Activated T-helper 17 cell treated with anti-CD3 and anti-CD28 coated beads, Interleukin-2, amount 50 U/mL, for 72 hours (primary cell): ENCODE measurements at regions not wholly inside any gene's neighbourhood (a gene's known extent, or its start where the extent isn't known, plus 50 kb on each side); places are given as distances from the start of the nearest gene placed in this dataset.
"Not testable (repeated sequence)": the region's sequence is repeated elsewhere in the genome, so short reads cannot be mapped to it uniquely, and the experiment has no call there.

Source experiments
- ATAC-seq: fragments of 150-1000 bp; cut with Tn5 transposase; replicated peaks from 2 replicates; pipeline ENCODE4 v1.10.0; 2021; ENCODE audit warnings: mild to moderate bottlenecking, moderate library complexity
- H3K27ac Mint-ChIP-seq: one replicate; pipeline ENCODE4 v1.8.0; 2022; ENCODE audit warnings: mixed read lengths
- H3K27me3 Mint-ChIP-seq: one replicate; pipeline ENCODE4 v1.8.0; 2022; ENCODE audit warnings: mixed read lengths
- H3K36me3 Mint-ChIP-seq: one replicate; pipeline ENCODE4 v1.8.0; 2022; ENCODE audit warnings: low read depth, mild to moderate bottlenecking, mixed read lengths
- H3K4me1 Mint-ChIP-seq: one replicate; pipeline ENCODE4 v1.8.0; 2022; ENCODE audit warnings: mixed read lengths
- H3K4me3 Mint-ChIP-seq: one replicate; pipeline ENCODE4 v1.8.0; 2022; ENCODE audit warnings: mild to moderate bottlenecking, mixed read lengths
- H3K9me3 Mint-ChIP-seq: one replicate; pipeline ENCODE4 v1.8.0; 2022; ENCODE audit warnings: mixed read lengths

- ATAC-seq, result no peak
- Mint-ChIP-seq H3K36me3 (no peaks in the 10 kb centered on the region), H3K27me3 (no peaks in the 10 kb centered on the region), H3K9me3 (peaks cover 3% of the 10 kb centered on the region), H3K4me3 (no peak overlapping the region), H3K4me1 (no peaks in the 10 kb centered on the region), H3K27ac (no peak overlapping the region)
Measured at GRCh38 chr7:46934198-46934825, 647.6 kb downstream of the TNS3 start.

- H3K27ac Mint-ChIP-seq, result no peak overlapping the region
- H3K4me3 Mint-ChIP-seq, result no peak overlapping the region
- no peaks in the 10 kb centered on the region for H3K27me3 Mint-ChIP-seq
- peaks cover 3% of the 10 kb centered on the region for H3K9me3 Mint-ChIP-seq
- H3K36me3 Mint-ChIP-seq, result no peaks in the 10 kb centered on the region
- no peaks in the 10 kb centered on the region for H3K4me1 Mint-ChIP-seq
- ATAC-seq, result no peak
Measured at GRCh38 chr7:46933596-46933995, 648.3 kb downstream of the TNS3 start.

GRCh38 chr7:46932676-46933424 is 649.1 kb downstream of the TNS3 start:
- no peak overlapping the region for H3K27ac Mint-ChIP-seq
- no peaks in the 10 kb centered on the region for H3K27me3 Mint-ChIP-seq
- ATAC-seq, result no peak

GRCh38 chr7:46932306-46932675 is 649.6 kb downstream of the TNS3 start:
- H3K4me1 Mint-ChIP-seq, result no peaks in the 10 kb centered on the region

More at GRCh38 chr7:46932676-46933424, 649.1 kb downstream of the TNS3 start:
- Mint-ChIP-seq H3K4me1 (no peaks in the 10 kb centered on the region), H3K4me3 (no peak overlapping the region), H3K36me3 (no peaks in the 10 kb centered on the region), H3K9me3 (peaks cover 3% of the 10 kb centered on the region)

GRCh38 chr7:46930366-46930765 is 651.5 kb downstream of the TNS3 start:
- Mint-ChIP-seq H3K36me3 (no peaks in the 10 kb centered on the region), H3K27ac (no peak overlapping the region), H3K9me3 (no peaks in the 10 kb centered on the region), H3K27me3 (no peaks in the 10 kb centered on the region), H3K4me1 (no peaks in the 10 kb centered on the region), H3K4me3 (no peak overlapping the region)
- no peak for ATAC-seq

More at GRCh38 chr7:46932306-46932675, 649.6 kb downstream of the TNS3 start:
- no peak overlapping the region for H3K27ac Mint-ChIP-seq
- peaks cover 3% of the 10 kb centered on the region for H3K9me3 Mint-ChIP-seq
- H3K4me3 Mint-ChIP-seq, result no peak overlapping the region
- H3K27me3 Mint-ChIP-seq, result no peaks in the 10 kb centered on the region
- H3K36me3 Mint-ChIP-seq, result no peaks in the 10 kb centered on the region
- no peak for ATAC-seq

GRCh38 chr7:46929359-46929758 is 652.6 kb downstream of the TNS3 start:
- H3K4me1 Mint-ChIP-seq, result no peaks in the 10 kb centered on the region
- H3K27ac Mint-ChIP-seq, result no peak overlapping the region
- H3K36me3 Mint-ChIP-seq, result no peaks in the 10 kb centered on the region
- no peaks in the 10 kb centered on the region for H3K9me3 Mint-ChIP-seq
- no peak for ATAC-seq
- H3K4me3 Mint-ChIP-seq, result no peak overlapping the region
- H3K27me3 Mint-ChIP-seq, result no peaks in the 10 kb centered on the region

GRCh38 chr7:46928719-46929118 is 653.2 kb downstream of the TNS3 start:
- no peaks in the 10 kb centered on the region for H3K9me3 Mint-ChIP-seq
- H3K27ac Mint-ChIP-seq, result no peak overlapping the region
- H3K4me3 Mint-ChIP-seq, result no peak overlapping the region
- H3K27me3 Mint-ChIP-seq, result no peaks in the 10 kb centered on the region
- H3K36me3 Mint-ChIP-seq, result no peaks in the 10 kb centered on the region
- ATAC-seq, result no peak
- H3K4me1 Mint-ChIP-seq, result no peaks in the 10 kb centered on the region

GRCh38 chr7:46927131-46927810 is 654.6 kb downstream of the TNS3 start:
- Mint-ChIP-seq H3K4me1 (no peaks in the 10 kb centered on the region), H3K27me3 (no peaks in the 10 kb centered on the region), H3K4me3 (no peak overlapping the region), H3K36me3 (no peaks in the 10 kb centered on the region), H3K27ac (no peak overlapping the region), H3K9me3 (peaks cover 4% of the 10 kb centered on the region)
- no peak for ATAC-seq

GRCh38 chr7:46916581-46916980 is 665.3 kb downstream of the TNS3 start:
- Mint-ChIP-seq H3K9me3 (peaks cover 4% of the 10 kb centered on the region), H3K27me3 (no peaks in the 10 kb centered on the region), H3K27ac (no peak overlapping the region), H3K36me3 (no peaks in the 10 kb centered on the region), H3K4me3 (no peak overlapping the region), H3K4me1 (no peaks in the 10 kb centered on the region)
- no peak for ATAC-seq

GRCh38 chr7:46912692-46913091 is 669.2 kb downstream of the TNS3 start:
- H3K36me3 Mint-ChIP-seq, result no peaks in the 10 kb centered on the region
- no peak overlapping the region for H3K4me3 Mint-ChIP-seq
- H3K27me3 Mint-ChIP-seq, result no peaks in the 10 kb centered on the region
- peaks cover 12% of the 10 kb centered on the region for H3K9me3 Mint-ChIP-seq
- H3K4me1 Mint-ChIP-seq, result no peaks in the 10 kb centered on the region
- H3K27ac Mint-ChIP-seq, result no peak overlapping the region
- no peak for ATAC-seq

GRCh38 chr7:46909601-46910051 is 672.3 kb downstream of the TNS3 start:
- peaks cover 12% of the 10 kb centered on the region for H3K9me3 Mint-ChIP-seq
- no peak overlapping the region for H3K4me3 Mint-ChIP-seq
- no peaks in the 10 kb centered on the region for H3K4me1 Mint-ChIP-seq
- no peaks in the 10 kb centered on the region for H3K36me3 Mint-ChIP-seq
- ATAC-seq, result no peak
- no peaks in the 10 kb centered on the region for H3K27me3 Mint-ChIP-seq
- H3K27ac Mint-ChIP-seq, result no peak overlapping the region

- Mint-ChIP-seq H3K27me3 (no peaks in the 10 kb centered on the region), H3K36me3 (no peaks in the 10 kb centered on the region), H3K4me3 (no peak overlapping the region), H3K4me1 (no peaks in the 10 kb centered on the region), H3K9me3 (peaks cover 12% of the 10 kb centered on the region), H3K27ac (no peak overlapping the region)
- ATAC-seq, result no peak
Measured at GRCh38 chr7:46908770-46909169, 673.1 kb downstream of the TNS3 start.

GRCh38 chr7:46904523-46904922 is 677.4 kb downstream of the TNS3 start:
- not testable (repeated sequence) for H3K4me1 Mint-ChIP-seq, H3K36me3 Mint-ChIP-seq, ATAC-seq, H3K4me3 Mint-ChIP-seq, H3K27ac Mint-ChIP-seq, H3K27me3 Mint-ChIP-seq
- peaks cover 17% of the 10 kb centered on the region for H3K9me3 Mint-ChIP-seq

GRCh38 chr7:46902463-46902862 is 679.4 kb downstream of the TNS3 start:
- H3K27ac Mint-ChIP-seq, result no peak overlapping the region
- ATAC-seq, result no peak
- no peaks in the 10 kb centered on the region for H3K4me1 Mint-ChIP-seq

More at GRCh38 chr7:46902463-46902862, 679.4 kb downstream of the TNS3 start:
- no peak overlapping the region for H3K4me3 Mint-ChIP-seq
- H3K36me3 Mint-ChIP-seq, result no peaks in the 10 kb centered on the region
- no peaks in the 10 kb centered on the region for H3K27me3 Mint-ChIP-seq
- H3K9me3 Mint-ChIP-seq, result peaks cover 9% of the 10 kb centered on the region
